ENCODE measurements at regions not wholly inside any gene's neighbourhood (a gene's known extent, or its start where the extent isn't known, plus 50 kb on each side); places are given as distances from the start of the nearest gene placed in this dataset.

GRCh38 chr9:83142389-83142788 is 79.4 kb upstream of the RASEF start:
- Histone ChIP-seq H3K27ac (replicated peaks) (no peak overlapping the region), H3K4me3 (replicated peaks; ENCODE audit: insufficient read depth, low read length) (no peak overlapping the region), H3K27me3 (ENCODE audit: insufficient read depth, poor library complexity, severe bottlenecking) (no peaks in the 10 kb centered on the region)
- no peak for DNase-seq (ENCODE audit: low read depth in 1 of 2, low spot score in 1 of 2)
- TF ChIP-seq POLR2AphosphoS5 (IDR thresholded peaks at IDR 0.05; ENCODE audit: low read depth) (no peak), REST (IDR thresholded peaks at IDR 0.05; ENCODE audit: insufficient replicate concordance, low read depth) (no peak), GABPA (IDR thresholded peaks at IDR 0.05; ENCODE audit: low read depth) (no peak), SPI1 (IDR thresholded peaks at IDR 0.05; ENCODE audit: borderline replicate concordance, low read depth) (no peak)
- TF ChIP-seq, protein P1, sequence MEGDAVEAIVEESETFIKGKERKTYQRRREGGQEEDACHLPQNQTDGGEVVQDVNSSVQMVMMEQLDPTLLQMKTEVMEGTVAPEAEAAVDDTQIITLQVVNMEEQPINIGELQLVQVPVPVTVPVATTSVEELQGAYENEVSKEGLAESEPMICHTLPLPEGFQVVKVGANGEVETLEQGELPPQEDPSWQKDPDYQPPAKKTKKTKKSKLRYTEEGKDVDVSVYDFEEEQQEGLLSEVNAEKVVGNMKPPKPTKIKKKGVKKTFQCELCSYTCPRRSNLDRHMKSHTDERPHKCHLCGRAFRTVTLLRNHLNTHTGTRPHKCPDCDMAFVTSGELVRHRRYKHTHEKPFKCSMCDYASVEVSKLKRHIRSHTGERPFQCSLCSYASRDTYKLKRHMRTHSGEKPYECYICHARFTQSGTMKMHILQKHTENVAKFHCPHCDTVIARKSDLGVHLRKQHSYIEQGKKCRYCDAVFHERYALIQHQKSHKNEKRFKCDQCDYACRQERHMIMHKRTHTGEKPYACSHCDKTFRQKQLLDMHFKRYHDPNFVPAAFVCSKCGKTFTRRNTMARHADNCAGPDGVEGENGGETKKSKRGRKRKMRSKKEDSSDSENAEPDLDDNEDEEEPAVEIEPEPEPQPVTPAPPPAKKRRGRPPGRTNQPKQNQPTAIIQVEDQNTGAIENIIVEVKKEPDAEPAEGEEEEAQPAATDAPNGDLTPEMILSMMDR (IDR thresholded peaks at IDR 0.05; ENCODE audit: insufficient read depth, low read length): no peak

- Histone ChIP-seq H3K27me3 (ENCODE audit: insufficient read depth, poor library complexity, severe bottlenecking) (no peaks in the 10 kb centered on the region), H3K27ac (replicated peaks) (no peak overlapping the region), H3K4me3 (replicated peaks; ENCODE audit: insufficient read depth, low read length) (no peak overlapping the region)
- no peak for DNase-seq (ENCODE audit: low read depth in 1 of 2, low spot score in 1 of 2)
- TF ChIP-seq GABPA (IDR thresholded peaks at IDR 0.05; ENCODE audit: low read depth) (no peak), REST (IDR thresholded peaks at IDR 0.05; ENCODE audit: insufficient replicate concordance, low read depth) (no peak), POLR2AphosphoS5 (IDR thresholded peaks at IDR 0.05; ENCODE audit: low read depth) (no peak), SPI1 (IDR thresholded peaks at IDR 0.05; ENCODE audit: borderline replicate concordance, low read depth) (no peak)
- TF ChIP-seq, protein P1 (IDR thresholded peaks at IDR 0.05; ENCODE audit: insufficient read depth, low read length): no peak
These were observed 78.9 kb upstream of the RASEF start for GRCh38 chr9:83141887-83142286.

- no peak overlapping the region for H3K4me3 ChIP-seq (replicated peaks; ENCODE audit: insufficient read depth, low read length)
- H3K27ac ChIP-seq (replicated peaks): no peak overlapping the region
- DNase-seq (ENCODE audit: low read depth in 1 of 2, low spot score in 1 of 2): no peak
- TF ChIP-seq REST (IDR thresholded peaks at IDR 0.05; ENCODE audit: insufficient replicate concordance, low read depth): no peak
- TF ChIP-seq, protein P1 (IDR thresholded peaks at IDR 0.05; ENCODE audit: insufficient read depth, low read length): no peak
- TF ChIP-seq SPI1 (IDR thresholded peaks at IDR 0.05; ENCODE audit: borderline replicate concordance, low read depth): no peak
- no peak for TF ChIP-seq POLR2AphosphoS5 (IDR thresholded peaks at IDR 0.05; ENCODE audit: low read depth)
- no peak for TF ChIP-seq GABPA (IDR thresholded peaks at IDR 0.05; ENCODE audit: low read depth)
- no peaks in the 10 kb centered on the region for H3K27me3 ChIP-seq (ENCODE audit: insufficient read depth, poor library complexity, severe bottlenecking)
These were observed 77.1 kb upstream of the RASEF start for GRCh38 chr9:83140061-83140460.
